ENCODE measurements at regions not wholly inside any gene's neighbourhood (a gene's known extent, or its start where the extent isn't known, plus 50 kb on each side); places are given as distances from the start of the nearest gene placed in this dataset.

- Histone ChIP-seq H3K4me1 (ENCODE audit: insufficient read depth, low read length) (no peaks in the 10 kb centered on the region), H3K27me3 (ENCODE audit: insufficient read depth, low read length, poor library complexity, severe bottlenecking) (no peaks in the 10 kb centered on the region), H3K36me3 (ENCODE audit: insufficient read depth, low read length) (no peaks in the 10 kb centered on the region), H3K4me3 (ENCODE audit: low read length) (no peak overlapping the region), H3K27ac (ENCODE audit: low read depth, low read length) (no peak overlapping the region), H3K9me3 (ENCODE audit: low read length) (no peaks in the 10 kb centered on the region)
- Mint-ChIP-seq H3K27ac (no peak overlapping the region), H3K4me1 (no peaks in the 10 kb centered on the region), H3K9me3 (peaks cover 2 to 7% (median 7%) of the 10 kb centered on the region in 5 donors), H3K4me3 (no peak overlapping the region), H3K36me3 (peaks cover 0 to 9% (median 0%) of the 10 kb centered on the region in 3 donors), H3K27me3 (peaks cover 27 to 77% of the 10 kb centered on the region in 2 donors)
- DNase-seq: no peak
- ChIA-PET CTCF (no interaction called here), POLR2A (no interaction called here)
Observed at GRCh38 chr5:73253047-73253660, 80.2 kb downstream of the TMEM174 start.

GRCh38 chr5:73250645-73251044 lies 77.7 kb downstream of the TMEM174 start:
- H3K4me1 ChIP-seq (ENCODE audit: insufficient read depth, low read length): no peaks in the 10 kb centered on the region
- no peaks in the 10 kb centered on the region for H3K9me3 ChIP-seq (ENCODE audit: low read length)
- Mint-ChIP-seq H3K27me3 (peaks cover 37 to 88% of the 10 kb centered on the region in 2 donors), H3K4me1 (peaks cover 0 to 4% (median 3%) of the 10 kb centered on the region in 3 donors), H3K27ac (no peak overlapping the region), H3K36me3 (no peaks in the 10 kb centered on the region), H3K9me3 (peaks cover 0 to 4% (median 0%) of the 10 kb centered on the region in 5 donors), H3K4me3 (no peak overlapping the region)
- ChIA-PET POLR2A (no interaction called here), CTCF (no interaction called here)
- H3K27ac ChIP-seq (ENCODE audit: low read depth, low read length): no peak overlapping the region
- H3K27me3 ChIP-seq (ENCODE audit: insufficient read depth, low read length, poor library complexity, severe bottlenecking): peaks cover 4% of the 10 kb centered on the region
- H3K36me3 ChIP-seq (ENCODE audit: insufficient read depth, low read length): no peaks in the 10 kb centered on the region
- DNase-seq: no peak
- H3K4me3 ChIP-seq (ENCODE audit: low read length): no peak overlapping the region

DNA sequence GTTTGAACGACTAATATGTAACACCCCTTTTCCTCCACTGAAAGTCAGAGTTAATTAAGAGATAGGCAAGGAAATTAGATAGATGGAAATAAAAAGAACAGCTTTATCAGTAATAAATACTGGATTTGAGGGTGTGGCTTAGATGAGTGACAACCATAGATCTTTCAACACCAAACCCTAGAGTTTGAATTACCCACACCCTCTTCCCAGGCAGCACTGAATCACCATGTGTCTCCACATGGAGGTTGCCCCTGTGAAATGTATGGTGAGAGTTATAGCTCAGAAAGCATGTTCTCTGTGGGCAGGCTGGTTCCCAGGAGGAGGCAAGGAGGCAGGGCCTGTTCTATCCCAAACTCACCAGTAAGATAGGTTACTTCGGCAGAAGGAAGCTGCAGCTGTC lies 69.7 kb downstream of the TMEM174 start:
- Histone ChIP-seq H3K9me3 (ENCODE audit: low read length) (no peaks in the 10 kb centered on the region), H3K36me3 (ENCODE audit: insufficient read depth, low read length) (no peaks in the 10 kb centered on the region), H3K4me1 (ENCODE audit: insufficient read depth, low read length) (no peaks in the 10 kb centered on the region), H3K27ac (ENCODE audit: low read depth, low read length) (no peak overlapping the region), H3K4me3 (ENCODE audit: low read length) (no peak overlapping the region), H3K27me3 (ENCODE audit: insufficient read depth, low read length, poor library complexity, severe bottlenecking) (peaks cover 8% of the 10 kb centered on the region)
- Mint-ChIP-seq H3K27me3 (peaks cover 21 to 39% of the 10 kb centered on the region in 2 donors), H3K4me1 (peaks cover 0 to 4% (median 3%) of the 10 kb centered on the region in 3 donors), H3K4me3 (no peak overlapping the region), H3K36me3 (no peaks in the 10 kb centered on the region), H3K27ac (no peak overlapping the region), H3K9me3 (peaks cover 0 to 2% (median 0%) of the 10 kb centered on the region in 5 donors)
- ChIA-PET POLR2A (no interaction called here), CTCF (interaction anchor here (1.0 to 1.5 kb wide), 2 partner anchors 18 to 208 kb away, joined by 3 to 5 read pairs; no protein-coding TSS in a partner anchor)
- no peak for DNase-seq

DNA sequence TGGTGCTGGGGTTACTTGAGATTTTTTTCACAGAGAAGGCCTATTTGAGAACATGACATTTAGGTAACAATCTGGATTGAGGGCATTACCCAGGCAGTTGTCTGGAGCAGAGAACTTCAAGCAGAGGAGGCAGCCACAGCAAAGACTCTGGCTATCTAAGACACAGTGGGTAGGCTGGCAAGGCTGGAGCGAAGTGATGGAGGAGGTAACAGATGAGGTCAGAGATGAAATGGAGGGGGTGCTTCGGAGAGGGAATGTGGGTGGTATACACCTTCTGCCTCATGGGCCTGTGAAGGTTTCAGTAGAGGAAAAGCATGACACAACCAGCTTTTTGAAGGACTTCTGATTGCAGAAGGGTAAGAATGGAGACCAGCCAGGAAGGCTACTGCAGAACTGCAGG lies 65.9 kb downstream of the TMEM174 start:
- CTCF ChIA-PET: no interaction called here
- H3K4me3 ChIP-seq (ENCODE audit: low read length): no peak overlapping the region
- DNase-seq: no peak
- no peaks in the 10 kb centered on the region for H3K36me3 ChIP-seq (ENCODE audit: insufficient read depth, low read length)
- Mint-ChIP-seq H3K4me3 (no peak overlapping the region), H3K27ac (no peak overlapping the region), H3K27me3 (peaks cover 20 to 48% of the 10 kb centered on the region in 2 donors), H3K9me3 (no peaks in the 10 kb centered on the region), H3K4me1 (peaks cover under 1 to 10% (median 2%) of the 10 kb centered on the region in 3 donors), H3K36me3 (no peaks in the 10 kb centered on the region)
- H3K27me3 ChIP-seq (ENCODE audit: insufficient read depth, low read length, poor library complexity, severe bottlenecking): peaks cover 28% of the 10 kb centered on the region
- peaks cover 3% of the 10 kb centered on the region for H3K4me1 ChIP-seq (ENCODE audit: insufficient read depth, low read length)
- no peaks in the 10 kb centered on the region for H3K9me3 ChIP-seq (ENCODE audit: low read length)
- no peak overlapping the region for H3K27ac ChIP-seq (ENCODE audit: low read depth, low read length)
- POLR2A ChIA-PET: no interaction called here

DNA sequence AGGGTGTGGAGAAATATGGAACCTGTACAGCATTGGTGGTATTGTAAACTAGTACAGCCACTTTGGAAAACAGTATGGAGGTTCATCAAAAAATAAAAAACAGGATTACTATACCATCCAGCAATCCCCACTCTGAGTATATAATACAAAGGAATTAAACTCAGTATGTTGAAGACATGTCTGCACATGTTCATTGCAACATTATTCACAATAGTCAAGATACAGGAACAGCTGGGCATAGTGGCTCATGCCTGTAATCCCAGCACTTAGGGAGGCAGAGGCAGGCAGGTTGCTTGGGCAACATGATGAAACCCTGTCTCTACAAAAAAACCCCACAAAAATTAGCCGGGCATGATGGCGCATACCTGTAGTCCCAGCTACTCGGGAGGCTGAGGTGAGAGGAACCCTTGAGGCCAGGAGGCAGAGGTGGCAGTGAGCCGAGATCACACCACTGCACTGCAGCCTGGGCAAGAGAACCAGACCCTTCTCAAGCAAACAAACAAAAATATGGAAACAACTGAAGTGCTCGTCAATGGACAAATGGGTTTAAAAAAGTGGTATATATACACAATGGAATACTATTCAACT lies 63.6 kb downstream of the TMEM174 start:
- POLR2A ChIA-PET: no interaction called here
- H3K4me3 ChIP-seq (ENCODE audit: low read length): no peak overlapping the region

DNA sequence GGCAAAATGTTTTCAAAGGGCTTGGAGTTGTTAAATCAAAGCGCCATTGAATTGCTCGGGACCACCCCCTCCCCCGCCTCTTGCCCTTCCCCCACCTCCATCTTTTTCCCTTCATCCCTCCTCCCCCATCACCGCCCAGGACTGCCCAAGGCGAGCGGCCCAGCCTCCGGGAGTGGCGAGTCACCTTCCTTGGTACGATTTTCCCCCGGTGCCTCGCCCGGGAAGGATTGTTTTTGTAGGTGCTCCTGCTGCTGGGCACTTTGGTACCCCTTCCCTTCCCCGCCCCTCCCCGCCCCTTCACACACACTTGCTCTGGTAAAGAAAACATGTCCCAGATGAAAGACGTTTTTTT lies 61.2 kb downstream of the TMEM174 start:
- Mint-ChIP-seq H3K27ac (no peak overlapping the region), H3K36me3 (no peaks in the 10 kb centered on the region), H3K9me3 (no peaks in the 10 kb centered on the region), H3K27me3 (peaks cover 51 to 72% of the 10 kb centered on the region in 2 donors), H3K4me3 (peak overlapping the region in 4 of 7 donors; percentile 59 to 71 (median 64)), H3K4me1 (peaks cover 18 to 39% (median 25%) of the 10 kb centered on the region in 3 donors)
- H3K9me3 ChIP-seq (ENCODE audit: low read length): no peaks in the 10 kb centered on the region
- no peak overlapping the region for H3K27ac ChIP-seq (ENCODE audit: low read depth, low read length)
- ChIA-PET CTCF (no interaction called here), POLR2A (no interaction called here)
- peaks cover 63% of the 10 kb centered on the region for H3K27me3 ChIP-seq (ENCODE audit: insufficient read depth, low read length, poor library complexity, severe bottlenecking)
- no peak for DNase-seq
- H3K4me3 ChIP-seq (ENCODE audit: low read length): no peak overlapping the region
- no peaks in the 10 kb centered on the region for H3K36me3 ChIP-seq (ENCODE audit: insufficient read depth, low read length)
- peaks cover 22% of the 10 kb centered on the region for H3K4me1 ChIP-seq (ENCODE audit: insufficient read depth, low read length)

More for the DNA sequence above, 63.6 kb downstream of the TMEM174 start:
- DNase-seq: no peak
- H3K36me3 Mint-ChIP-seq: no peaks in the 10 kb centered on the region
- Histone ChIP-seq H3K4me1 (ENCODE audit: insufficient read depth, low read length) (peaks cover 22% of the 10 kb centered on the region), H3K27ac (ENCODE audit: low read depth, low read length) (no peak overlapping the region), H3K27me3 (ENCODE audit: insufficient read depth, low read length, poor library complexity, severe bottlenecking) (peaks cover 50% of the 10 kb centered on the region), H3K9me3 (ENCODE audit: low read length) (no peaks in the 10 kb centered on the region), H3K36me3 (ENCODE audit: insufficient read depth, low read length) (no peaks in the 10 kb centered on the region)
- H3K4me1 Mint-ChIP-seq: peaks cover 17 to 30% (median 22%) of the 10 kb centered on the region in 3 donors
- no peaks in the 10 kb centered on the region for H3K9me3 Mint-ChIP-seq
- peaks cover 35 to 55% of the 10 kb centered on the region in 2 donors for H3K27me3 Mint-ChIP-seq
- no peak overlapping the region for H3K4me3 Mint-ChIP-seq
- CTCF ChIA-PET: no interaction called here
- H3K27ac Mint-ChIP-seq: no peak overlapping the region

DNA sequence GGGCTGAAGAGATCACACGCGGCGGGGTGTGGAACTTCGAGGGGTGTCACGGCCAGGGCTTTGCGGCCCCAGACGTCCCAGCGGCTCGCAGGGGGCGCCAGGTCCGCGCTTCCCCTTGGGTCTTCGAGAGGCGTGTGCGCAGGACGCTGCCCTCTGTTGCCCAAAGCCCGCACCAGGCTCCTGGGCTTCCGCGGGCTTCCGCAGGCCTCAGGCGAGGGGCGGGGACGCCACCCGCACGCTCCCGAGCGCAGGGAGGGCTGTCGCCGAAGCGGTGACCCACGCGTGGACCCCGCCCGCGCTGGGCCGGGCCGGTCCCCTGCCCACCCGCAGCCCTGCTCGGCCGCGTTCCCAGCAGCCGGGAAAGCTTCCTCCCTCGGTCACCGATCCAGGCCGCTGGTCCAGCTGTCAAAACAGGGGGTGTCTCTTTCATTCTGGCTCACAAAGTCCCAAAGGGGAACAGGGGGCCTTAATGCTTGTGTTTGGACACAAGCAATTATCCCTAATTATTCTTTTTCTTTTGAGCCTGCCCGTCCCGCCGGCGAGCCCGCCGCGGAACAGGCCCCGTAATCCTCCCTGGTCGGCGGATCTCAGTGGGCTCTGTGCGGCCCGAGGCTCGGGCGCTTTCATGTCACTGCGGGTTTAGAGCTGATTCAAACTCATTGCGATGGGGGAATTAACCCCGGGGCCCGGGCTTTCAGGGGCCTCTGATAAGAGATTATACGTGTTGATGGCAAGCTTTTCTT lies 60.6 kb downstream of the TMEM174 start:
- no peak for DNase-seq
- Histone ChIP-seq H3K4me1 (ENCODE audit: insufficient read depth, low read length) (peaks cover 22% of the 10 kb centered on the region), H3K9me3 (ENCODE audit: low read length) (no peaks in the 10 kb centered on the region), H3K27ac (ENCODE audit: low read depth, low read length) (no peak overlapping the region), H3K36me3 (ENCODE audit: insufficient read depth, low read length) (no peaks in the 10 kb centered on the region), H3K27me3 (ENCODE audit: insufficient read depth, low read length, poor library complexity, severe bottlenecking) (peaks cover 63% of the 10 kb centered on the region), H3K4me3 (ENCODE audit: low read length) (peak overlapping the region; percentile 37)
- H3K9me3 Mint-ChIP-seq: no peaks in the 10 kb centered on the region
- peak overlapping the region; percentile 34 to 82 (median 62) for H3K4me3 Mint-ChIP-seq
- no peaks in the 10 kb centered on the region for H3K36me3 Mint-ChIP-seq
- H3K27ac Mint-ChIP-seq: peak overlapping the region in 1 of 8 donors; percentile 53
- CTCF ChIA-PET: no interaction called here
- H3K27me3 Mint-ChIP-seq: peaks cover 54 to 75% of the 10 kb centered on the region in 2 donors
- peaks cover 18 to 39% (median 25%) of the 10 kb centered on the region in 3 donors for H3K4me1 Mint-ChIP-seq
- POLR2A ChIA-PET: no interaction called here

DNA sequence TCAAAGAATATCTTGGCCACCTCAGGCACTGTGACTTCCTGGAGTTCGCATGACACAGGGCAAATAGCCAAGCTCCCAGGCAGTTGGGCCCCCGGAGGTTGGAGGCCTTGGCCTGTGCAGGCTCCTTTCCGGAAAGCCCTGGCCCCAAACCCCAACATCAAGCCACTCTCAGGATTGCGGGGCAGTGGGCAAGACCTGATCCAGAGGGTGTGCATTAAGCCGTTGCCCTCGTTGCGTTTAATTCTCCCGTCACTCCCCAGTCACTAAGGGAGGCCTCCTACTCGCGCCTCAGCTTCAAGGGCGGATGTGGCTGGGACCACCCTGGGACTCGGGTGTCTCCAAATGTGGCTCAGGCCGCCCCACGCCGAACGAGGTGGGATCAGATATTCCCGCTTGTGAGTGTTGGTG lies 60.1 kb downstream of the TMEM174 start:
- peak overlapping the region; percentile 34 to 68 (median 52) for H3K4me3 Mint-ChIP-seq
- no peaks in the 10 kb centered on the region for H3K9me3 Mint-ChIP-seq
- Histone ChIP-seq H3K27me3 (ENCODE audit: insufficient read depth, low read length, poor library complexity, severe bottlenecking) (peaks cover 63% of the 10 kb centered on the region), H3K27ac (ENCODE audit: low read depth, low read length) (no peak overlapping the region), H3K4me1 (ENCODE audit: insufficient read depth, low read length) (peaks cover 22% of the 10 kb centered on the region), H3K9me3 (ENCODE audit: low read length) (no peaks in the 10 kb centered on the region), H3K4me3 (ENCODE audit: low read length) (no peak overlapping the region), H3K36me3 (ENCODE audit: insufficient read depth, low read length) (no peaks in the 10 kb centered on the region)
- DNase-seq: peak in 1 of 5 donors; percentile 8
- peaks cover 18 to 39% (median 25%) of the 10 kb centered on the region in 3 donors for H3K4me1 Mint-ChIP-seq
- CTCF ChIA-PET: no interaction called here
- H3K27me3 Mint-ChIP-seq: peaks cover 59 to 81% of the 10 kb centered on the region in 2 donors
- POLR2A ChIA-PET: no interaction called here
- peak overlapping the region in 2 of 8 donors; percentile 53 to 88 for H3K27ac Mint-ChIP-seq
- no peaks in the 10 kb centered on the region for H3K36me3 Mint-ChIP-seq

Data from CD8-positive, alpha-beta memory T cell (primary cell).